DMS53 (cell line): ENCODE measurements at regions not wholly inside any gene's neighbourhood (a gene's known extent, or its start where the extent isn't known, plus 50 kb on each side); places are given as distances from the start of the nearest gene placed in this dataset.
A peak's percentile ranks its signal among the peaks of the same experiment; 100 is the strongest.

Experiments used
- DNase-seq: peaks from one replicate; lab custom pipeline; 2025; lab: John Stamatoyannopoulos, UW

DNA sequence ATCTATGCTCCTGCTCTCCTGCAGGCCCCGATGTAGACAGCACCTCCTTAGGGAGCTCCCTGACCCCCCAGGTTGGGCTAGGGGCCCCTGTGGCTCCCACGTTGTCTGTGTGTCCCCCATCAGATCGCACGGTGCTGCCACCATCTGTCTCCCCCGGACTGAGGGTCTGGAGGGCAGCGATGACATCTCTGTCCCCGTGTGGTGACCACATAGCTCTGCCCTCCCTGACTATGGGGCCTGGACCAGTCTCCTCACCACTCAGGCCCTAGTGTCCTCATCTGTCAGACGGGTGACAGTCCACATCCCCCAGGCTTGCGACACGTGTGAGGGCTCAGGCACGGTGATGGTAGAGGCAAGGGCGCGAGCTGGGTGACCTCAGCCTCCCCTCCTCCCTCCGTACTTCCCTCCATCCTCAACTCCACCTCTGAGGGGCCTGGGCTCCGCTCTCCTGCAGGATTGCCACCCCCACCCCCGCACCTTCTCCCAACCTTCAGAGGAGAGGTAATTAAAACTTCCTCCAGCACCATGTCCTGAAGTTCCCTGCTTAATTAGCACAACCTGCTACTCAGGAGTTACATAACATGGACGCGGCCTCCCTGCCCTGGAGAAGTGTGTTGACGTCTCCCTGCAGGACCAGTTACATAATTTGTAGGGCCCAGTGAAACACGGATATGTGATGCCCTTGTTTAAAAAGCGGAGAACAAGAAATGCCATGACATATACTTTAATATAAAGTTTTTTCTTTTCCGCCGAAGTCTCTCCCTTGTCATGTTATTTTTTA lies 288.2 kb downstream of the PTPRU start:
- DNase-seq = no peak

- no peak for DNase-seq
Observed at GRCh38 chr1:29523576-29523975, 287.3 kb downstream of the PTPRU start.

DNA sequence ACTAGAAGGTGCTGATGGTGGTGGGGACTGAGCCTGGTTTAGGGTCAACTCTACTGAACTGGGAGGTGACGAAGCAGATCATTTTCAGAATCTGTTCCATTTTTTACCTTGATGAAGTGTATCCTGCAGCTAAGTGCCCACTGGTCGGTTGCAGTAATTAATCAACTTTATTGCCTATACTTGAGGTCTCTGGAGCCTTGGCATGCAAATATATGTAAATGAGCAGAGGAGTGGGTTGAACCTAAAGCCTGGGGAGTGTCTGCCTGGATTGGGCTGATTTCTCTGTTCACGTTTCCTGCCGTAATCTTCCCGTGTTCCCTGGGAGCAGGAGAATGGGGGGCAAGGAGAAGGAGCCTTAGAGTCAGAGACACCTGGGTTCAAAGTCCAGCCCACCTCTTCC lies 286.8 kb downstream of the PTPRU start:
- no peak for DNase-seq

GRCh38 chr1:29521811-29522580 lies 285.7 kb downstream of the PTPRU start:
- DNase-seq = no peak

DNA sequence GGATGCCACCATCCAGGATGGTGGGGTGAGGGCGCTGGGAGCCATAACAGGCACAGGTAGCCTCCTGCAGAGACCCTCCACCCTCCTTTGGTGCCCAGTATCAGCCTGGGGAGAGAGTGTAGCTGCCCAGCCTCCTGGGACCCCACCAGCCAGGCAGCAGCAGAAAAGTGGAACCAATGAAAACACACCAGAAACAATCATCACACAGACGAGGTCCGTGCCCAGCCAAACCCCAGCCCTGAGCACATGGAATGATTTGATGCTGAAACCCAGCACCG lies 285.1 kb downstream of the PTPRU start:
- no peak for DNase-seq

GRCh38 chr1:29520571-29521437 lies 284.5 kb downstream of the PTPRU start:
- peak; percentile 14 for DNase-seq

DNA sequence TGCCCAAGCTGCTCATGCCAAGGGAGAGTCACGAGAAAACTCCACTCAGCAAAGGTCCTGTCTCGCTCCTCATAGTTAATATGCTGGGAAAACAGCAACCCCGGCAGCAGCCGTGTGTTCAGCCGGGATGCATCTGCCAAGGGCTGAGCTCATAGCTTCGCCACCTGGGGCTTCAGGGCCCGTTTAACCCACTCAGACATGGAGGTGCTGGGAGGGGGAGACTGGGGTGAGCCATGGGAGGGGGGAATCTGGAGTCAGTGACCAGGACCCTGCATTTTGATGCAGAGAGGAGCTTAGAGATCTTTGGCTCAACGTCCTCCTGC lies 283.4 kb downstream of the PTPRU start:
- DNase-seq = peak; percentile 9

DNA sequence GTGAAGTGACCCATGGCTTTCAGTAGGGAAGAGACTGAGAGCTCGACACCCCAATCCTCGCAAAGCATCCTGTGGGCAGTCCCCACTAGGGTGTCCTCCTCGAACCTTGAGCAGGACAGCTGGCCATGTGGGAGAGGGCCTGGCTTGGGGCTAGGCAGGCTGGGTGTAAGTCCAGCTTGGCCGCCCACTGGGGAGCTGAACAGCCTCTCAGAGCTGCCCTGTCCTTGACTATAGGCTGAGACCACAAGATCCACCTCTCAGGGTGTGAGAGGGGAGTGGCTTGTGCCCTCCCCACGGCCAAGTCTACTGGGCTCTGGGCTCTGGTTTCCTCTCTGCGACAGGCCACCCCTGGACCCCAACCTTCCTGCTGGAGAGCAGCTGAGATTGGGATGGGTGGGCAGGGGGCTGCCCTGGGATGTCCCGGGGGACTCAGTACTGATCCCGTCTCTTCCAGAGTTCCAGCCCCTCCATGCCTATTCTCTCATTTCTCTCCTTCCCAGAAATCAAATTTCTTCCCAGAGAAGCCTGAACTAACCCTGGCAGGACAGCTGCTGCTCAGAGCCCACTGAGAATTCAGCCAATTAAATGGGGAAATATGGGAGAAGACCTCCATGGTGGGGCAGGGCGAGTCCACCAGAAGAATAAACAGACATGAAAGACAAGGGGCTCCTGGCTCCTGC lies 282.9 kb downstream of the PTPRU start:
- DNase-seq = no peak

GRCh38 chr1:29518183-29518835 lies 282.0 kb downstream of the PTPRU start:
- no peak for DNase-seq

DNA sequence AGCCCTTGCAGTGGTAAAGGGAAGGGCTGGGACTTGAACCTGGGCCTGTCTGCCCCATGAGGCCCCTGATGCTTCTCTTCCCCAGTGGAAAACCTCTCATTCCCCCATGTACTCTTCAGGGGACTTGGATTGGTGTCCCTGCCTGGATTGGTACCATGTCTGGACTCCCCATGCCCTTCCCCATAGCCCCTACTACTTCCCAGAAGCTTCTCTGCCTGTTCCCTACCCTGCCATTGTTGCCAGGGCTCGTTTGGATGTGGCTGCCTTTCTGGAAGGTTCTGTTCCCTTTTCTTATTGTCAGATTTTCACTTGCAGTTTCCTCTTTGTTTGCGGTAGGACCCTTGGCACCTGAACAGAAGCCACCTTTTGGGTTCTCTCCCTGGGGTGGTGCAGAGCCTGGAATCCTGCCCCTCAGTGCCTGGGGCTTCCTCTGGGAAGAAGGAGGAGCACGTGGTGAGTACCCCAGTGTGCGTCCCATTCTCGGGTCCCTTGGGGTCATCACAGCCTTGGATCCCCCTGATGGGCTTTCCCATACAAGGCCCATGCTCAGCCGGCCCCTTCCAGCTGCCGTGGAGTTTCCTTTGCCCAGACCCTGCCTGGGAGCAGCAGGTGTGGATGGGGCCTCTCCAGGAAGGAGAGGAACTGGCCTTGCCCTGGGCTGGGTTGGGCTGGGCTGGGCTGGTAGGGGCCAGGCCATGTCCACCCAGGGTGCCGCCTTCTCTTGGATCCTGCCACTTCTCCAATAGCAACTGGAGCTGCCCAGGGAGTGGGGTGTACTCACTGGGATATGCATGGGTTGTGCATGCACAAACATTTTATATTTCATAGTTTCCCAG lies 281.1 kb downstream of the PTPRU start:
- no peak for DNase-seq

- no peak for DNase-seq
Observed at GRCh38 chr1:29516063-29516820, 279.9 kb downstream of the PTPRU start.

GRCh38 chr1:29515170-29515955 lies 279.0 kb downstream of the PTPRU start:
- DNase-seq = no peak

DNA sequence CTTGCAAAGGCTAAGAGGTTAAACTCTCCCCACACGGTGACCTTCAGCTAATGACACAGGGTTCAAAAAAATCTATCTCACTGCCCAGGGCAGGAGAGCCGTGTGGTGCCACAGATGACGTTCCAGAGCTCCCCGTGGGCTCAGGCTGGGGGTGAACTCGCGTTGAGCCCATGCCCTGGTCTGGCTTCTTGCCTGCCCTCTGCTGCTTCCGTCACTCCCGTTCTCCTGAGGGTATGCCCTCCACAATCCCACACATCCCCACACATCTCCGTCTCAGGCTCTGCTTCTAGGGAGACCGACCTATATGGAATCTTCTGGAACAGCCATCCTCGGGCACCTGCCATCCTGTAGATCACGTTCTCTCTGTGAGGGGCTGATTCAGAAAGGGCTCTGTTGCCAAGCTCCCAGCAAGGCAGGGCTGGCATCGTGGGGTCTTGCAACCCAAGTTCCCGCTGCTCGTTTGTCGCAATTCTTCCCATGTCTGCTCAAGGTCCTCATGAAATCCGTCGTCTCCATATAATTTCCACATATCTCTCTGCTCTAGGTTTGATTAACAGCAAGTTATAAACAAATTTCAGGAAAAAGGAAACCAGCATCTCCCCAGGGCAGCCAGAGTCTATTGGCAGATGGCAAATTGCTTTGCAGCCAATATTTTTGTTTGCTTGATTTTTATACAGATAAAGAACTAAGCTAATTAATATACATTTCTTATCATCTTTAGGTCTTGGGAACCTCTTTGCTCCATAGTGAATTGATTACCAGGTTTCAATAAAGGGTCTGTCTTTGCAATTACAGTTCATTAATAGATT lies 278.2 kb downstream of the PTPRU start:
- DNase-seq = no peak

GRCh38 chr1:29513357-29513756 lies 277.0 kb downstream of the PTPRU start:
- peak; percentile 74 for DNase-seq

- no peak for DNase-seq
Observed at GRCh38 chr1:29511436-29511835, 275.1 kb downstream of the PTPRU start.

DNA sequence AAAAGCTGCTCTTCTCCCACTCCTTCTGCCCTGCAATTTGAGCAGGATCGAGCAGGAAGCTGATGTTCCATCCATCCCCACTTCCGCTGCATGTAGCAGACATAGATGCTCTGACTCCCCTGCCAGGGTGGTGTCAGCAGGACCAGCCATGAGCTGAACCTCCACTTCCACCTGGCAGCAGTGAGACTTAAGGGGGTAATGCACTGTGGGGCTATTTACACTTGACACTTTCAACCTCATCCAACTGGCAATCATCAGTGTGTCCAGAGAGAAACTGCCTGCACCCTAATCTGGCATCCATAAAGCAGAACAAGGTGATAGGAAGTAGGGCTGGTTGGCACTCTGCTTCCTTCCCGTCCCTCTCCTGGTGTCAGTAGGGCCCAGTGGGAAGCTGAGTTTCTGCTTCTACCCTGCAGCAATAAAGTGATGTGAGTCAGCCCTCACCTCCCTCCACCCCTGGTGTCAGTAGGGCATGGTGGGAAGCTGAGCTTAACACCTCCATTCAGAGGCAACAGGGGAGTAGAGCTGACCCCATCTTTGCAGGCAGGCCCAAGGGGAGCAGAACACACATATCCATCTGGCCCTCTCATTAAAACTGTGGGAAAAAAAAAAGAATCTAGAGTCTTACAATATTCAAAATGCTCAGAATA lies 272.3 kb downstream of the PTPRU start:
- DNase-seq = no peak

- DNase-seq = no peak
Observed at GRCh38 chr1:29506678-29507225, 270.4 kb downstream of the PTPRU start.
